GM12891 (cell line): ENCODE measurements at regions not wholly inside any gene's neighbourhood (a gene's known extent, or its start where the extent isn't known, plus 50 kb on each side); places are given as distances from the start of the nearest gene placed in this dataset.

Experiments
- POLR2A ChIP-seq: IDR thresholded peaks from 2 replicates; pipeline ENCODE4 v1.6.1; 2011; ENCODE audit warnings: low read depth, low read length, control low read depth
- POLR2AphosphoS5 ChIP-seq: IDR thresholded peaks from 2 replicates; pipeline ENCODE4 v1.6.1; 2011; ENCODE audit warnings: low read depth, low read length, control low read depth
- SPI1 ChIP-seq: IDR thresholded peaks from 2 replicates; pipeline ENCODE4 v1.6.1; 2011; ENCODE audit warnings: low read depth, low read length, control low read depth
- TAF1 ChIP-seq: IDR thresholded peaks from 2 replicates; pipeline ENCODE4 v1.6.1; 2011; ENCODE audit warnings: low read depth, low read length, control low read depth

- TF ChIP-seq TAF1 (no peak), POLR2A (no peak), POLR2AphosphoS5 (no peak), SPI1 (no peak)
Observed at GRCh38 chr3:152756807-152757206, 78.1 kb upstream of the P2RY1 start.
